Panc1 (cell line): ENCODE measurements at regions not wholly inside any gene's neighbourhood (a gene's known extent, or its start where the extent isn't known, plus 50 kb on each side); places are given as distances from the start of the nearest gene placed in this dataset.
A peak's percentile ranks its signal among the peaks of the same experiment; 100 is the strongest.

Experiments
- ATAC-seq: fragments of 200-7000 bp; cut with Tn5 transposase; 2 replicates; pipeline ENCODE4 v1.9.1; 2020; ENCODE audit warnings: mild to moderate bottlenecking, moderate library complexity
- BruUV-seq: library from RNA; stranded (reverse); fragments of 400-500 nt; replicated peaks from 2 replicates; lab custom pipeline; 2021; lab: Mats Ljungman, UMichigan
- CTCF ChIA-PET: fragments of 300-600 bp; sonication (Branson Sonifier 250); formaldehyde crosslinking; loops from one replicate; lab custom pipeline; 2022; ENCODE audit warnings: antibody characterized with exemption; lab: Charles Lee
- POLR2A ChIA-PET: fragments of 300-600 bp; sonication (Branson Sonifier 250); formaldehyde crosslinking; loops from one replicate; lab custom pipeline; 2022; ENCODE audit warnings: antibody characterized with exemption; lab: Charles Lee
- DNase-seq: peaks from one replicate; pipeline ENCODE4 v3.0.0-alpha.2; 2010; ENCODE audit warnings: low read depth, low spot score
- H3K27ac ChIP-seq: 2 replicates; pipeline ENCODE4 v1.5.1; 2011; ENCODE audit warnings: mild to moderate bottlenecking, low read length, inconsistent platforms
- H3K27me3 ChIP-seq: fragments of 200-500 bp; sonication (Bioruptor generic); 2 replicates; pipeline ENCODE4 v1.6.0; 2014; ENCODE audit warnings: low read length, inconsistent platforms; ENCODE audit not compliant: control insufficient read depth, insufficient read depth
- H3K36me3 ChIP-seq: fragments of 200-500 bp; sonication (Bioruptor generic); 2 replicates; pipeline ENCODE4 v1.5.1; 2014; ENCODE audit warnings: inconsistent platforms, mild to moderate bottlenecking, low read length, moderate library complexity; ENCODE audit not compliant: control insufficient read depth, insufficient read depth
- H3K4me1 ChIP-seq: 2 replicates; pipeline ENCODE4 v1.5.1; 2011; ENCODE audit warnings: inconsistent platforms, mild to moderate bottlenecking, low read length, moderate library complexity; ENCODE audit not compliant: control insufficient read depth, insufficient read depth
- H3K4me3 ChIP-seq, 2 experiments: 2 replicates each; pipeline ENCODE4 v1.5.1; 2011 to 2012; ENCODE audit warnings: low read depth in 2 of 2, low read length in 2 of 2, mild to moderate bottlenecking in 2 of 2, inconsistent platforms in 1 of 2, moderate library complexity in 1 of 2
- H3K9me3 ChIP-seq: fragments of 200-500 bp; sonication (Bioruptor generic); 2 replicates; pipeline ENCODE4 v1.5.1; 2014; ENCODE audit warnings: low read depth, mild to moderate bottlenecking, inconsistent platforms, low read length, moderate library complexity; ENCODE audit not compliant: control insufficient read depth, insufficient read depth
- CTCF ChIP-seq: fragments of 450-650 bp; IDR thresholded peaks from 2 replicates; pipeline ENCODE4 v1.5.1; 2017; ENCODE audit warnings: mild to moderate bottlenecking
- POLR2AphosphoS5 ChIP-seq: IDR thresholded peaks from 2 replicates; pipeline ENCODE4 v1.6.1; 2012; ENCODE audit warnings: mild to moderate bottlenecking, low read depth, low read length, moderate library complexity
- REST ChIP-seq, 2 experiments: IDR thresholded peaks; 2 replicates each; pipeline ENCODE4 v1.6.1; 2011 to 2012; ENCODE audit warnings: low read depth in 2 of 2, control low read depth in 1 of 2, low read length in 1 of 2, mild to moderate bottlenecking in 1 of 2, moderate library complexity in 1 of 2; ENCODE audit not compliant: insufficient read depth in 1 of 2
- SIN3A ChIP-seq: IDR thresholded peaks from 2 replicates; pipeline ENCODE4 v1.6.1; 2012; ENCODE audit warnings: low read depth, mild to moderate bottlenecking, low read length, moderate library complexity, borderline replicate concordance; ENCODE audit not compliant: insufficient read depth
- TCF7L2 ChIP-seq: IDR thresholded peaks from 2 replicates; pipeline ENCODE4 v1.6.1; 2011; ENCODE audit warnings: mild to moderate bottlenecking, low read depth, low read length, inconsistent platforms
- in situ Hi-C: cut with HindIII; loops from 2 replicates; pipeline ENCODE4 v1.10.0; 2016; ENCODE audit warnings: low sequenced_read_pairs, low pct_unique_long_range_greater_than_20kb
- intact Hi-C: fragments of 100-400 bp; cut with micrococcal nuclease; formaldehyde crosslinking; loops from one replicate; pipeline ENCODE4 v1.10.0; 2022; ENCODE audit not compliant: unreplicated experiment

- in situ Hi-C loops, result no loop called here
- ATAC-seq, result peak; percentile 82
These were observed 232.7 kb upstream of the TAC1 start for GRCh38 chr7:97499204-97499603.

GRCh38 chr7:97503367-97504094 is 228.4 kb upstream of the TAC1 start:
- no peak for DNase-seq
- no peak overlapping the region for H3K4me3 ChIP-seq
- H3K27ac ChIP-seq, result no peak overlapping the region
- H3K4me1 ChIP-seq, result no peaks in the 10 kb centered on the region
- POLR2A ChIA-PET, result no interaction called here
- CTCF ChIA-PET, result no interaction called here
- BruUV-seq, result no TSS peak
- H3K9me3 ChIP-seq, result no peaks in the 10 kb centered on the region
- no peaks in the 10 kb centered on the region; the same call in 1 of the 2 replicates for H3K27me3 ChIP-seq
- TF ChIP-seq TCF7L2, result no peak
- TF ChIP-seq CTCF, result no peak
- no peak for TF ChIP-seq POLR2AphosphoS5
- no peak for TF ChIP-seq SIN3A
- TF ChIP-seq REST (IDR thresholded peaks at IDR 0.05; ENCODE audit: insufficient read depth in 1 of 2, low read depth in 2 of 2, low read length in 1 of 2), result no peak
- no peak for ATAC-seq
- no peaks in the 10 kb centered on the region for H3K36me3 ChIP-seq
- intact Hi-C loops (no loop called here), in situ Hi-C loops (no loop called here)

More at GRCh38 chr7:97499204-97499603, 232.7 kb upstream of the TAC1 start:
- no peaks in the 10 kb centered on the region for H3K9me3 ChIP-seq
- peak; percentile 30 for DNase-seq
- no peaks in the 10 kb centered on the region for H3K36me3 ChIP-seq
- intact Hi-C loops, result loop anchor here (1.0 to 10.0 kb wide), 2 partner anchors 336 to 394 kb away; no protein-coding TSS in a partner anchor
- CTCF ChIA-PET, result interaction anchor here (0.6 to 0.7 kb wide), 2 partner anchors 24 to 354 kb away, joined by 3 read pairs; no protein-coding TSS in a partner anchor
- no TSS peak for BruUV-seq
- H3K27me3 ChIP-seq, result no peaks in the 10 kb centered on the region; the same call in 1 of the 2 replicates
- POLR2A ChIA-PET, result no interaction called here
- TF ChIP-seq TCF7L2 (no peak), POLR2AphosphoS5 (no peak), CTCF (peak; percentile 73), SIN3A (no peak), REST (IDR thresholded peaks at IDR 0.05; ENCODE audit: insufficient read depth in 1 of 2, low read depth in 2 of 2, low read length in 1 of 2) (no peak)
- no peaks in the 10 kb centered on the region for H3K4me1 ChIP-seq
- H3K27ac ChIP-seq, result no peak overlapping the region
- H3K4me3 ChIP-seq, result no peak overlapping the region
